ELR (cell line): ENCODE measurements at regions not wholly inside any gene's neighbourhood (a gene's known extent, or its start where the extent isn't known, plus 50 kb on each side); places are given as distances from the start of the nearest gene placed in this dataset.

Source experiments
- DNase-seq: peaks from one replicate; pipeline ENCODE4 v3.0.0-alpha.2; 2015; ENCODE audit warnings: low read depth

DNA sequence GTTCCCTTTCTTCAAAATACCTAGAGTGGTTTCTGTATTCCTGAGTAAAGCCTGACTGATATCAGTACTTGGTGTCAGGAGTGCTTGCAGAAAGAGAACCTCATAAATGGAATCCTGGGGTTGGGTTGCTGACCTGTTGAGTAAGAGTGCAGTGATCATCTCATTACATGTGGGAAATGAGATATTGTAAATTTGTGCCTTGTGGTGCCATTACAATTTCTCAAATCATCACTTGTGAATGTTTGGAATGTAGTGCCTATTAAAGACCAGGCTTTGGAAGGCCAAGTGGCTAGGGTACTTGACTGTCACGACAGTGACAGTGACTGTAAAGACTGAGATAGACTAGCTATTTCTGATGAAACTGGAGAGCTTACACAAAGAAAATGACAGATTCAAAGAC is 176.7 kb upstream of the CTTNBP2NL start:
- no peak for DNase-seq

DNA sequence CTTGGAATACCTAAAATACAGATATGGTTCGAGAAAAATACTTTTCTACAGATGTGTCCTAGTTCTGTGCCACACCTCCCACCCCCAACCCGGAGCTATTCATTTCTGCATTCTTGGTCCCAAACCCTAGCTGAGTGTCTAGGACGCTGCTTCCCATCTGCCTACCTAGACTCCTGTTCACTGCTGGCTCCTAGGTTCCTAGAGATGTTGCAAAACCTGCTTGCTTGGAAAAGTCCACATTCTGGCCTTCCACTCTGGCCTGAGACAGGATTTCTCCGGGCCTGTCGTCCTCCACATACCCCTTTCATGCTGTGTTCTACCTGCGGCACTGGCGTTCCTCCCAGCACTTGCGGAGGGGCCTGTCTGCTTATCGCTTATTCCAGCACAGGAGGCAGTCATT is 165.8 kb upstream of the CTTNBP2NL start:
- no peak for DNase-seq

DNA sequence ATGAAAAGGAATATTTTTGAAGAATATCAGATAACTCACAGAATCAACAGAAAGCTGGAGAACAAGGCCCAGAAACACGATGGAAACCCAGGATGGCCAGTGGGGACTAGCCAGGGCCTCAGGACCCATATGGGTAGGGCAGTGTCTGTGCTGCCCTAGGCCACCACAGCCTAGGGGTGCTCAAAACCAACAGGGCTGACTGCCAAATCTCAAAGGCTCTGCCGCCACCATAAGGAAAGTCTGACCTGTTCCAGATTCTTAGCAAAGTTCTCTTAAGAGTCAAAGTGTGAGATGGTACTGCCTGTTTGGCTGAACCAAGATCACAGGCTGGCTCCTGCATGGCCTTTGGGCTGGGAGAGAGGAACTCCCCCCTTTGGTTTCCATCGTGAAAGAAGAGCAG is 164.7 kb upstream of the CTTNBP2NL start:
- no peak for DNase-seq

DNA sequence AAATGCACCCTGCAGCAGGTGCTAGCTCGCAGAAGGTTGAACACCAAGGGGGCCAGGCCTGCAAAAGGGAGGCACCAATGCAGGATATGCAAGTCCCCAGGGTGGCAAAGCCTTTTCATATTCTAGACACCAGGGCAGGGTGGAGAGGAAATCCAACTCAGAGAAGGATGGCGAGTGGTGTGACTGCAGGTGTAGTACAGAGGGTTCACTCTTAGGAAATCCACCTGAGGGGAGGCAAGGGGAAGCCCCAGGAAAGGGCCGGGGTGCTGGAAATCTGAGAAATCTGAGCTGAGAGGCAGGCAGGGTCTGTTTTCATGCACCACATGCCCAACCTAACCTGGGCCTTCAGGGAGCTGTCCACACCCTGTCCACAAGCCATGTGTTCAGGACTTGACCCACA is 163.2 kb upstream of the CTTNBP2NL start:
- no peak for DNase-seq

DNA sequence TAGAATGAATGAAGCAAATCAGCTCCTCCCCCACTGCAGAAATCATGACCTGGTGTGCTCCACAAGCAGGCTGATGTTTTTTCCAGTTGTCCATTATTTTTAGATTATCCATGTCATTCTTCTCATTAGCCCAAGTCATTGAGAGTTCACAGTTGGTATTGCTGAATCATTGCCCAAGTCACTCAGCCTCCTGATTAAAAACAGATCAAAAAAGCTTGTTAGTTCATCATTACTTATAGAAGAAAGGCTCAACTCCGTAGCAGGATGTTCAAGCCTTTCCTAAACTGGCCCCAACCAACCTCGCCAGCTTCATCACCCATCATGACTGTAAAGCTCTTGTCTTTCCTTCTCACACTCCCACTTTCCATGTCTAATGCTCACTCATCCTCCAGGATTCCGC is 161.3 kb upstream of the CTTNBP2NL start:
- no peak for DNase-seq

DNA sequence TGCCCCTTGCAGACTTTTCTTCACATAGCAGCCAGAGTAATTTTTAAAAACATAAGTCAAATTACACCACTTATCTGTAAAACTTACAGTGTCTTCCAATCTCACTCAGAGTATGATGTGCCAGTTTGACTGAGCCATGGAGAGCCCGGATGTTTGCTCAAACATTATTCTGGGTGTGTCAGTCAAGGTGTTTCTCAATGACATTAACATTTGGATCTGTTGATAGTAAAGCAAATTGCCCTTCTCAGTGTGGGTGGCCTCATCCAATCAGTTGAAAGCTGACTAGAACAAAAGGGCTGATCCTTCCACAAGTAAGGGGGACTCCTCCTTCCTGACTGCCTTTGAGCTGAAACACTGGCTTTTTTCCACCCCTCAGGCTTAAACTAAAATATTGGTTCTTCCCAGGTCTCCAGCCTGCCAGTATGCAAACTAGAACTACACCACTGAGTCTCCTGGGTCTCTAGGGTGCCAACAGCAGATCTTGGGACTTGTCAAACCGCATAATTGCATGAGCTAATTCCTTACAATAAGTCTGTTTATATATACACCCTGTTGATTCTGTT is 157.9 kb upstream of the CTTNBP2NL start:
- DNase-seq: no peak

DNA sequence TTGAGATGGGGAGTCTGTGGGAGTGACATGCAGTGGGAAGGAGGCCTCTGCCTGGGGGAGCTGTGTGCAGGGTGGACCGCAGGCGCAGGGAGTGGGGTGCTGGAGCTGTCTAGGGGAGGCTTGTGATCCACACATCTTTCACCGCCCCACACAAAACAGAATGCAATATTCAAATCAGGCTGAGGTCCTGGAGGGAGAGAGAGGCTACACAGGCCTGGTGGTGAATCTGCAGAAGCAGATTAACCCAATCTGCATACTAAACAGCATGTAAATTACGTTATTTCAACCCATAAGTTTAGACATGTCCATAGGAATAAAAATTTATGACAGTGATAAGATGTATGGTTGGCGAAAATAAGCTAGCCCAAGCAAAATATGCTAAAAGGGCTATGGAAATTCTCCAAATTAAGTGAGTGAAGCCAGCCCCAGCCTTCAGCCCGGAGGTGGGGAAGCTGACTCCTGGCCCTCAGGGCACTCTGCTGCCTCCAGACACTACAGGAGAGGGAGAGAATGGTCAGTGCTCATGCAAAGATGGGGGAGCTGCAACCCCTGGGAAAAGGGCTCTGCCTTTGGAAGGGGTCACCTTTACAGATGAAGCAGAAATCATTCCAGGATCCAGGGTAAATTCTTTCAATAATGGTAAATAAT is 156.2 kb upstream of the CTTNBP2NL start:
- no peak for DNase-seq

DNA sequence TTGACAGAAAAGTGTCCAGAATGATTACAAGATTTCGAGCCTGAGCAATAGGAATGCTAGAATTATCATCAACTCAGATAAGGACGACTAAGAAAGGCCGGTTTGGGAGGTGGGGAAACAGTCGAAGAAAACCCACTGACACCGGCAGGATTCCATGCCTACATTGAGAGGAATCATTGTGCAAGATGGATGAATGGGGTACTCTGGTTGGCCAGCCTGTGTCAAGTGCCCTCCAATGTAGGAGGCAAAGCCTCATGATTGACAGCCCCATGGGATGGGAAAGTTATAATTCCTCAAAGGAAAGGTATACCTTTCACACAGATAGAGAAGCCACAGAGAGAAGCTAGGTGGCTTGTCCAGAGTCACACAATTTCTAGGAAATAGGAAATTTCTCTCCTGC is 153.5 kb upstream of the CTTNBP2NL start:
- DNase-seq: no peak

DNA sequence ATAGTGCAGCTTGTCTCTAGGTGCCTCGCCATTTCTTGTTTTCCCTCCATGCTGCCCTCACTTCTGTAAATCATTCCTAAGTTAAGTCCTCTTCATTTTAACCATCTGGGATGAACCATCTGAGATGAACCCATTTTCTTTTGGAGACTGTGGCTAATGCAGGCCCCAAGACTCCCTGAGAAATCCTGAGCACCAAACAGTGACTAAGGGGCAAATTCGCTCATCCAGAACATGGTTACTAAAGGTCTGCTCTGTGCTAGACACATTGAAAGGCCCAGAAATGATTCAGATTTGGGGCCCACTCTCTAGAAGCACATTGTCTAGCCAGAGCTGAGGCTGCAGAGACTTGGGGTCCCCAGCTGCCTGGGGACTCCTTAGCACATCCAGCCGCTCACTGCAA is 151.9 kb upstream of the CTTNBP2NL start:
- DNase-seq: no peak

DNA sequence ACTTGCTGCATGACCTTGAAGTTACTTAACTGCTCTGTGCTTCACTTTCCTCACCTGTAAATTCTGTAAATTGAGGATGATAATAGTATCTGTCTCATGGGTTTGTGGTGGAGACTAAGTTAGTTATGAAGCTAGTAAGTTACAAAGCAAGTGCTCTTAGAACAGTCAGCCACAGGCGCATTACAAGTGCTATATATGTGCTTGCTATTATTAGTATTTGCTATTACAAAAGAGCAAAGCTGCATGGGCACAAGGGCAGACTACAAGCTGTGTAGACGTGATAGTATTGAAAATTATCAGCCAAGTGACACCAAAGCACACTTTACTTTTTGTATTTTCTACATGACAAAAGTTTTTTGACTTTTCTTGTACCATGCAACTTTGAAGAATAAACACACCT is 150.9 kb upstream of the CTTNBP2NL start:
- no peak for DNase-seq

DNA sequence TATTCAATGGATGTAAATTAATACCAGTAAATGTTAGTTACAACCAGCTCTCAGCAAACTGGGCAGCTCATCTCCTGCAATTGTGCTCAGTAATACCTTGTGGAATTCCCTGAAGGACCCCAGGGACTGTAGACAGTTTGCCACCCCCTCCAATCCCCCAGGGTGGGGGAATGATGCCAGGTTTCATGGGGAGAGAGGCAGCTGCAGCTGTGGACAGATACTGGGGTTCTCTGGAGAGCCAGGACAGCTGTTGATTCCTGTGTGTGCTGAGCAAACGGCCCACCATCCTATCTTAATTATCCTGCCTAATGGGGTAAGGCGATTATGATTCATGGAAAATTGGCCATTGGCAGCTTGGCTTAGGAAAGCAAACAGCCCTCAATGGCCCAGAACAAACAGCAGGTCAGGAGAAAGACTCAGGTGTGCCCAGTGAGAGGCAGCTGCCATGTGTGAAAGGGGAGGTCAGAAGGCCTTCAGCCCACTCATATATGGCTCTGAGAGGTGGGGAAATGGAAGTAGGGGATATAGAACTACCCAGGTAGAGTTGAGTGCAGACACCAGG is 148.9 kb upstream of the CTTNBP2NL start:
- no peak for DNase-seq

DNA sequence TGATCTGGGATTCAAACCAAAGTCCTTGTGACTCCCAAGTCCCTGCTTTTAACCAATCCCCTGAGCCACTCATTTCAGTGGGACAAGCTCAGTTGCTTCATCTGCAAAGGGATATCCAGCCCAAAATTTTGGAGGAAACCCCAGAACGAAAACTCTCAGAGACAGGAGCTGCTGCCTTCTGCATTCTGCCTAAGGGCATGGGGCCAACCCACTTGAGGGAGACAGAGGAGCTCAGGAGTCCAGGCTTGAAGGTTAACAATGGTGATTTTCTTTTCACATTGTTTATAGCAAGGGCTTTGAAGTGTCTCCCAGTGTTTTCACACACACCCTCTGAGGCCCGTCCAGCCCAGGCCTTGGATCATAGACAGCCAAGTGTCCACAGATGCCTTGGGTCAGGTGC is 148.1 kb upstream of the CTTNBP2NL start:
- no peak for DNase-seq

DNA sequence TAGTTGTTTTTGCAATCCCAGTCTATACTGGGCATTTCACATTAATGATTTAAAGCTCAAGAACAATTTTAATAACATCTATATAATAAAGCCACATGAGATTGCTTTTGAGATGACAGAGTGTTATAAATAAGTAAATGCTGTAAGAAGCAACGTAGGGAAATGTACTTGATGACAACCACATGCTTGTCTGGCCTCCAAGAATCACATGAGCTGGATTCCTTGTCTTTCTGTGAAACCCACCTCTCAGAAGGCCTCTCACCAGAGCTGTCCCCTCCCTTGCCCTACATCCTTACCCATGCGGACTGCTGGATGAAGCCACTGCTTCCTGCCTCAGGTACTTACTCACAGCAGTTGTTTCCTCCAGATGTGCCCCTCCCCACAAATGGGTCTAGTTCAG is 145.1 kb upstream of the CTTNBP2NL start:
- DNase-seq: no peak

DNA sequence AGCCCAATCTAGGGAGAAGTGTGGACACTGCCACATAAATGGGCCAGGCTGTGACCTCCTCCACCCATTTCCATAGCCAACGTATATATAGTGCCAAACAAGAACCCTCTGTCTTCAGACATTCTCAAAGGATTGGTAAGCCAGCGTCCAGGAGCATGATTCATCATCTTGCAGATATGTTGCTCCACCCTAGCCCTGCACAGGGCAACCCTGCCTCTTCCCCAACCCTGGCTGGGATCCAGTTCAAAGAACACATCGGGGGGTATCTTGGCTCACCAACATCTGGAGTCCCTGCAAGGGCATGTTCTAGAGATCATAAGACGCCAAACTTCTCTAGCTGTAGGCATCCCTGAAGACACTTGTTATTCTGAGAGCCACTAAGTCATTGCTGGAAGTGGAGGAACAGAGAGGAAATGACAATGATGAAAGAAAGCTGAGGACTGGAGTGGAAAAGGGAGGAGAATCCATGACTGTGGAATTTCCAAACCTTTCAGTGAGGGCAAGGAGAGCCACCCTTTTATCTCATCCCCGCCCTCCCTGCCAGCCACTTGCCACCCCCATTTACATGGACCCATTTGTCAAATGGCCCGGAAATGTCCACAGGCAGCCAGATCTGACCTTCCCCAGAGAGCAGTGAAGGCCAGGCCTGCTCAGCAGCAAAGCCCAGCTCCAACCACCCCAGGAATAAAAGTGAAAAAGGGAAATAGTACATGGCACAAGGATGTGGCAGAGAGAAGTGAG is 144.1 kb upstream of the CTTNBP2NL start:
- DNase-seq: peak; percentile 89

DNA sequence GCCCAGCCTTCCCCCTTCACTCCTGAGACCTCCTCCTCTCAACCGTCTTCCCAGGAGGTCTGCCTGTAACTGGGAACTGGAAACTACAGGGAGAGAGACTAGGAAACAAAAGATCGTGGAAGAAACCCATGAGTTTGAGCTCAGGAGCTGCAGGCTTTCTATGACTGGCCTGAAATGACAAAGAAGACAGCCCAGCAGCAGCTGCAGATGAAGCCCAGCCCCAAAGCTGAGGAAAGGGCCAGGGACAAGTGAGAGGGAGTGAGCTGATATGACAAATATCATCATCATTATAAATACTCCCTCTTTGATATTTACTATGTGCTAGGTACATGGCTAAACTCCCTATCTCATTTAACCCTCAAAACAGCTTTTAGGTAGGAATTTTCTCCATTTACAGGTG is 142.6 kb upstream of the CTTNBP2NL start:
- no peak for DNase-seq

DNA sequence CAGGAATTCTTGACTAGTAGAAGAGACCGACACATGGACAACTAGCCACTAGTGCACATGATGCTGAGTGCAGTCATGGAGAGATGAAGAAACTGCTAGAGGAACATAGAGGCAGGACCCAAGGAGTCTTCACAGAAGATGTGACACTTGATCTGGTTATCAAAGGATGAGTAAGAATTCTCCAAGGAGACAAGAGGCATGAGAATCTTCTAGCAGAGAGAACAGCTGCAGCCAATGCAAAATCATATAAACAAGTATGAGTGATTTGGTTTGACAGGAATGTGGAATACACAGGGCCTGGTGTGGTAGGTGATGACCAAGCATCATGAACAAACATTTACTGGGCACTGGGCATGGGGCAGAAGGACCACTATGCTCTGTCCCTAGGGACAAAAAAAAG is 140.9 kb upstream of the CTTNBP2NL start:
- peak; percentile 33 for DNase-seq

DNA sequence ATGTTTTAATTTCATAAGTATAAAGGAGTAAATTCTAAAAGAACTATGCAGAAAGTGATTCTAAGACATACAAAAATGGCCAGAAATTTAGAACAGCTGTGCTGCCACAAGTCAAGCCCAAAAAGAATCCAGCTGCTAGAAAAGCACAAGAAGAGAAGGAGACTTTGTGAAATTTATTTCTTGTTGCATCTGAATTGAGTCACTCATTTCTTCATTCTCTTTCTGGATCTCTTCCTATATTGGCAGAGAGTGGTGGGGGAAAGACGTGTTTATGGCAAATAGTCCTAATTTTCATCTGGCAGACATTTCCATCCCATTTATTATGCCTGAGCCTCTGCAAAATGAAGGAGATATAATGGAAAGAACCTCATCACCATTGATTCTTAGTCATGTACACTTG is 139.6 kb upstream of the CTTNBP2NL start:
- no peak for DNase-seq

DNA sequence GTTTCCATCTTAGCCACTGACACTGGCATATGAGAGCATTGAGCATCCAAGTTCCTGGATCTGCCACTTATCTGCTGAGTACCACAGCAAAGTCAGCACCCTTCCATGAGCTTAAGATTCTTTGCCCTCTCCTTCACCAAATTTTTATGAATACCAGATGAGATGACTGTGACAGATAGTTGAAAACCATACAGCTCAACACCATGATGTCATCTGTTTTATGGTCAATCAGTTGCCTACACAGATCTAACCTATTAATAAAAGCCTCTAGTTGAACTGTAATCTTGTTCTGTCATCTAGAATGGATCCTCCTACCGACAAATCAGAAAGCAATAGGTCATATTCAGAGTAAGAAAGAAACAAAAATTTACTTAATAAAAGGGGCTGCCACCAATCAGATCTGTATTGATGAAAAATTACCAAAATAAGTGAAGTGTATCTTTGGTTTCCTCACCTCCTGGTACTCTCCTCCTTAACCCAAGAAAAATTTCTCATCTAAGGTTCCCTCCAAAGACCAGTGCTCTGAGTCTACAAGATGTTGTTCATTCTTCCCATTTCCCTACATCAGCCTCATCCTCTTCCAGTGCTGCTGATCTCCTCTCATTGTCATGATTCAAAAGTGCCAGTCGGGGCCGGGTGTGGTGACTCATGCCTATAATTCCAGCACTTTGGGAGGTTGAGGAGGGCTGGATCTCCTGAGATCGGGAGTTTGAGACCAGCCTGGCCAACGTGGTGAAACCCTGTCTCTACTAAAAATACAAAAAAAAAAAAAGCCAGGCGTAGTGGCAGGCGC is 138.8 kb upstream of the CTTNBP2NL start:
- DNase-seq: peak; percentile 10

DNA sequence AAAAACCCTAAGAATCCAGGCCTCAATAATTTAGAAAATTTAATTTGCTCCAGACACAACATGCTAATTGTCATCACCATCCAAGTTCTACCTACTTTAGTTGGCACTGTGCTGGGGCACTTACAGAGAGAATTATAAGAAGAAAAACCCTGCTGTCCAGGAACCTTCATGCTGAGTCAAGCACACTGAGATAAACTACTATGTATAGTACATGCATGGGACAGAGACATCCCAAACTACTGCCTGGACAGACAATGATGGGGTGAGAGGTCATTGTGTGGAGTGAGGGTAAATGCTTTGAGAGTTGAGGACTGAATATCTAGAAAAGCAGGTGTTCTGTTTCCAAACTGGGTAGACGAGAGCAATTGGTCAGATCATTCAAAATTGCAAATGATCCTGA is 135.3 kb upstream of the CTTNBP2NL start:
- DNase-seq: no peak

DNA sequence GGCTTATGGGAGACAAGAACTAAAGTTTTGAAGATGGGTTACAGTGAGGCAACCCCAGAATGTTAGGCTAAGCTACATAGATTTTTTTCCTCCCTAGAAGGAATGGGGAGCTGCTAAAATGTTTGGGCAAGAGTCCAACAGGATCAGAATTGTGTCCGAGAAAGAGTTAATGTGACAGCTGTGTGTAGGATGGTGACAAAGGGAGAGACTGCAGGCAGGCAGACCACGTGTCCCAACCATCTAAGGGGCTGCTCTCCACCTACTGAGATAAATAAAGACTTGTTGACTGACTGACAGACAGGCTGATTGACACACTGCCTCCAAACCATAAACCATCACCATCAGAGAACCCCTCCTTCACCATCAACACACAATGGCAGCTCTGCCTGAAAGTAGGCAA is 133.7 kb upstream of the CTTNBP2NL start:
- no peak for DNase-seq

DNA sequence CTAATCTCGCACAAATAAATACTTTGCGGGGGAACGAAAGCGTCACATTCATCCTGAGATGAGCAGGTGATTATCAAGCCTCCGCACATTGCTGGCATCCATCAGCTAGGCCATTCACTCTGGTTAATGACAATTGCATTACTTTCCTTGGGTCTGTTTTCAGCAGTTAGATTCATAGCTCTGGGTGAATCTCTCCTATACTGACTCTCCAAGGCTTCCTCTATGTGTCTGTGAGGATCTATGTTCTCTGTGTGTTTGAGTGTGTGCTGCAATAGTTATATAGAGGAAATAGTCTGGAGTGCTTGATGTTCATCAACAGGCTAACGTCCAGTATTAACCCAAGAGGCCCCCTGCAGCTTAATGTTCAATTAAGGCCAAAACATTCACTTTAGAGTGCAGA is 133.0 kb upstream of the CTTNBP2NL start:
- DNase-seq: no peak

DNA sequence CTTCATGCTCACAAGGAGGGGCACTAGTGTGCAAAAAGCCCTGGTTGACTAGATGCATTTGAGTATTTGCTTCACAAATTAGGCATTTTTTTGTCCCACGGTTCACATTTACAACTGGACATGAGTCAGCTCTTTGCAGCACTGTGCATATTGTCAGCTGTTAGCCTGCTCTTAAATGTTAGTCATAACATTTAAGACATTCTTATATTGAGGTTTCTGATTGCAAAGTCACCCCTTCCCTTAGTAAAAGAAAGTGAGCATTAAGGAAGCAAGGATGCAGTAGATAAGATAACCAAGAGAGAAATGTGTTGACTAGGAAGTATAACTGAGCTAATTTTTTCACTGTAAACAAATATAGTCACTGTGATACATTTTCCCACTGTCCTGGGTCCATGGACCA is 132.6 kb upstream of the CTTNBP2NL start:
- peak; percentile 51 for DNase-seq

DNA sequence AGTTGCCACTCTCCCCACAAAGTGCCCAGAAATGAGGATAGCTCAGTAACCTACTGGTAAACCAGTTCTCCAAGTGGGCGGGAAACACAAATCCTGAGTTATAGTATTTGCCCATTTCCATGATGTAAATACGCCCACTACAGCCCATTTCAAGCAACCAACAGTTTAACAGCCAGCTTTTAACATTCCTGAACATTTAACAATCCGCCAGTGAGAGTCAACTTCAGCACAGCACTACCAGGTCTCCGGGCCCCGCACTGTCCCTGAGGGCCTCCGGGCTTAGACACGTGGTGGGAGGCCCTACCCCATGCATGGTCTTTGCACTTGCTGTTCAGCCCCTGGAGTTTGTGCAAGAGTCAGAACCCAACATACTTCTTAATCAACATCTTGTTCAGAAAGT is 132.0 kb upstream of the CTTNBP2NL start:
- DNase-seq: no peak
